ENCODE measurements at regions not wholly inside any gene's neighbourhood (a gene's known extent, or its start where the extent isn't known, plus 50 kb on each side); places are given as distances from the start of the nearest gene placed in this dataset.

DNA sequence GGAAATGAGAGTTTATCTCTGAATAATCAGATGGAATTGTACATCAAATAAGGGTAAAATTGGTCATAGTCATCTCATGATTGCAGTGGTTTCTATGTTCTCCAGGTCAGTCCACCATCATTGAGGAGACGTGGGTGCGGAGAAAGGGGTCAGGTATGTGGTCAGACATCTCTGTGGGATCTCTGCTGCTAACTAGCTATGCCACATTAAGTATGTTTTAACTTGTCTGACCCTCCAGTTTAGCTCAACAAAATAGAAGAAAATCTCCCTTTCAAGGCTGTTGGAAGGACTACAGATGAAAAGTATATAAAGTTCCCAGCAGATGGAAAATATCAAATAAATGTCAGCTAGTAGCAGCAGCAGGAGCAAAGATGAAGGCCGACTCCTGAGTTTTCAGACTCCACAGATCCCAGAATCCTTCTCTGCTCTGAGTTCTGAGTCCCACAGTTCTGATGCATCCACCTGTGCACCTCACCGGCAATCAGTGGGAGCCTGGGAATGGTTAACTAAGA, 106.6 kb upstream of the CYP1B1 start:
- Histone ChIP-seq H4K20me1 (ENCODE audit: control insufficient read depth, insufficient read depth, insufficient read length) (no peaks in the 10 kb centered on the region), H2BK120ac (ENCODE audit: low read depth, low read length, poor library complexity, severe bottlenecking) (no peak overlapping the region), H2BK20ac (ENCODE audit: low read depth, low read length, poor library complexity, severe bottlenecking) (no peak overlapping the region), H3K79me1 (ENCODE audit: insufficient read depth, low read depth, low read length, poor library complexity, severe bottlenecking) (no peaks in the 10 kb centered on the region), H2BK12ac (ENCODE audit: insufficient read length, low read depth, low read length) (no peak overlapping the region), H2BK15ac (ENCODE audit: low read depth, low read length) (no peak overlapping the region), H3K9me3 (ENCODE audit: control insufficient read depth, low read depth, low read length) (no peaks in the 10 kb centered on the region), H3K4me1 (ENCODE audit: insufficient read depth, low read length) (no peaks in the 10 kb centered on the region), H3K9ac (ENCODE audit: extremely low read depth, insufficient read length, low read length) (no peak overlapping the region), H3T11ph (ENCODE audit: low read length) (no peak overlapping the region), H3K79me2 (ENCODE audit: insufficient read depth, low read length) (no peaks in the 10 kb centered on the region), H3K23ac (ENCODE audit: insufficient read length, low read depth, low read length) (no peak overlapping the region), H3K14ac (ENCODE audit: insufficient read depth, low read length) (no peak overlapping the region), H3K4ac (ENCODE audit: low read depth, low read length) (no peak overlapping the region), H3K4me2 (ENCODE audit: insufficient read depth, insufficient read length, low read length) (no peak overlapping the region), H2AK5ac (ENCODE audit: insufficient read length, low read length) (no peak overlapping the region), H4K5ac (ENCODE audit: insufficient read length, low read depth, low read length) (no peak overlapping the region), H3K18ac (ENCODE audit: insufficient read length, low read depth, low read length) (no peak overlapping the region), H3K23me2 (ENCODE audit: insufficient read length, low read depth, low read length, poor library complexity, severe bottlenecking) (no peaks in the 10 kb centered on the region), H3K27ac (ENCODE audit: insufficient read length, low read depth, low read length) (no peak overlapping the region), H2BK5ac (ENCODE audit: insufficient read length, low read length) (no peak overlapping the region), H4K91ac (ENCODE audit: insufficient read length, low read depth, low read length) (no peak overlapping the region), H4K8ac (replicated peaks; ENCODE audit: insufficient read length, low read depth, low read length) (no peak overlapping the region), H3K56ac (ENCODE audit: insufficient read length, low read depth, low read length) (no peak overlapping the region), H3K27me3 (ENCODE audit: insufficient read depth, low read length) (no peaks in the 10 kb centered on the region), H2AFZ (ENCODE audit: low read length) (no peak overlapping the region)
- Mint-ChIP-seq H3K4me3 (no peak overlapping the region), H3K9me3 (no peaks in the 10 kb centered on the region), H3K27me3 (ENCODE audit: low read depth) (no peaks in the 10 kb centered on the region; the same call in 1 of the 2 replicates), H3K4me1 (peaks cover 3 to 6% of the 10 kb centered on the region in 2 experiments; a peak in 3 of 4 replicates), H3K36me3 (ENCODE audit: insufficient read depth in 1 of 3, low read depth in 3 of 3) (no peaks in the 10 kb centered on the region; a peak in 1 of 7 replicates), H3K27ac (no peak overlapping the region)
- TF ChIP-seq, protein P1, sequence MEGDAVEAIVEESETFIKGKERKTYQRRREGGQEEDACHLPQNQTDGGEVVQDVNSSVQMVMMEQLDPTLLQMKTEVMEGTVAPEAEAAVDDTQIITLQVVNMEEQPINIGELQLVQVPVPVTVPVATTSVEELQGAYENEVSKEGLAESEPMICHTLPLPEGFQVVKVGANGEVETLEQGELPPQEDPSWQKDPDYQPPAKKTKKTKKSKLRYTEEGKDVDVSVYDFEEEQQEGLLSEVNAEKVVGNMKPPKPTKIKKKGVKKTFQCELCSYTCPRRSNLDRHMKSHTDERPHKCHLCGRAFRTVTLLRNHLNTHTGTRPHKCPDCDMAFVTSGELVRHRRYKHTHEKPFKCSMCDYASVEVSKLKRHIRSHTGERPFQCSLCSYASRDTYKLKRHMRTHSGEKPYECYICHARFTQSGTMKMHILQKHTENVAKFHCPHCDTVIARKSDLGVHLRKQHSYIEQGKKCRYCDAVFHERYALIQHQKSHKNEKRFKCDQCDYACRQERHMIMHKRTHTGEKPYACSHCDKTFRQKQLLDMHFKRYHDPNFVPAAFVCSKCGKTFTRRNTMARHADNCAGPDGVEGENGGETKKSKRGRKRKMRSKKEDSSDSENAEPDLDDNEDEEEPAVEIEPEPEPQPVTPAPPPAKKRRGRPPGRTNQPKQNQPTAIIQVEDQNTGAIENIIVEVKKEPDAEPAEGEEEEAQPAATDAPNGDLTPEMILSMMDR (conservative IDR thresholded peaks at IDR 0.05), result no peak
- DNase-seq, result no peak
- no CpG with 5 or more reads among the region's 4 CpGs for WGBS (ENCODE audit: extremely low coverage, insufficient read length, low lambda C conversion rate)
